NCI-H510A treated with DMSO at 0.1 percent for 48 hours (cell line): ENCODE measurements at regions not wholly inside any gene's neighbourhood (a gene's known extent, or its start where the extent isn't known, plus 50 kb on each side); places are given as distances from the start of the nearest gene placed in this dataset.

ENCODE experiments used
- DNase-seq: peaks from one replicate; lab custom pipeline; 2025; lab: John Stamatoyannopoulos, UW

- no peak for DNase-seq
Observed at GRCh38 chr14:101004176-101004575, 100.7 kb upstream of the RTL1 start.

- DNase-seq: no peak
Observed at GRCh38 chr14:101004954-101005353, 101.4 kb upstream of the RTL1 start.

GRCh38 chr14:101005447-101005846 lies 101.9 kb upstream of the RTL1 start:
- no peak for DNase-seq

GRCh38 chr14:101006008-101006407 lies 102.5 kb upstream of the RTL1 start:
- DNase-seq: no peak

GRCh38 chr14:101007004-101007614 lies 103.6 kb upstream of the RTL1 start:
- no peak for DNase-seq

- no peak for DNase-seq
Observed at GRCh38 chr14:101007765-101008164, 104.2 kb upstream of the RTL1 start.

GRCh38 chr14:101008196-101008595 lies 104.7 kb upstream of the RTL1 start:
- no peak for DNase-seq

- no peak for DNase-seq
Observed at GRCh38 chr14:101008631-101009336, 105.3 kb upstream of the RTL1 start.

GRCh38 chr14:101009531-101009930 lies 106.0 kb upstream of the RTL1 start:
- no peak for DNase-seq

- DNase-seq: no peak
Observed at GRCh38 chr14:101010293-101010692, 106.8 kb upstream of the RTL1 start.

GRCh38 chr14:101010835-101011234 lies 107.3 kb upstream of the RTL1 start:
- DNase-seq: no peak

- no peak for DNase-seq
Observed at GRCh38 chr14:101017209-101017608, 113.7 kb upstream of the RTL1 start.

- DNase-seq: no peak
Observed at GRCh38 chr14:101017806-101018560, 114.5 kb upstream of the RTL1 start.

- DNase-seq: no peak
Observed at GRCh38 chr14:101018561-101019290, 115.2 kb upstream of the RTL1 start.

- no peak for DNase-seq
Observed at GRCh38 chr14:101019541-101019940, 116.0 kb upstream of the RTL1 start.

- DNase-seq: no peak
Observed at GRCh38 chr14:101019990-101020710, 116.6 kb upstream of the RTL1 start.

- DNase-seq: no peak
Observed at GRCh38 chr14:101020834-101021370, 117.4 kb upstream of the RTL1 start.

- DNase-seq: no peak
Observed at GRCh38 chr14:101022121-101022520, 118.6 kb upstream of the RTL1 start.

- no peak for DNase-seq
Observed at GRCh38 chr14:101022916-101023435, 119.5 kb upstream of the RTL1 start.

- no peak for DNase-seq
Observed at GRCh38 chr14:101024686-101025085, 121.2 kb upstream of the RTL1 start.

GRCh38 chr14:101025131-101025530 lies 121.6 kb upstream of the RTL1 start:
- no peak for DNase-seq
